Right atrium auricular region (tissue), 2 donors: ENCODE measurements at regions not wholly inside any gene's neighbourhood (a gene's known extent, or its start where the extent isn't known, plus 50 kb on each side); places are given as distances from the start of the nearest gene placed in this dataset.

Source experiments
- DNase-seq: peaks from one replicate; pipeline ENCODE4 v3.0.0-alpha.2; 2019; ENCODE audit warnings: low spot score
- H3K27ac ChIP-seq, 2 donors: fragments of 200-600 bp; sonication (generic); 1 replicate in 1 of 2; 2 replicates in 1 of 2; pipeline ENCODE4 v1.5.1; 2016 to 2019
- H3K27me3 ChIP-seq, 2 donors: fragments of 200-600 bp; sonication (generic); one replicate each; pipeline versions ENCODE4 v1.5.1 to v1.6.0; 2017 to 2019
- H3K36me3 ChIP-seq: fragments of 200-600 bp; sonication (generic); one replicate; pipeline ENCODE4 v1.5.1; 2016
- H3K4me1 ChIP-seq, 2 donors: fragments of 200-600 bp; sonication (generic); one replicate each; pipeline versions ENCODE4 v1.5.1 to v1.6.0; 2017 to 2019
- H3K4me3 ChIP-seq, 2 donors: fragments of 200-600 bp; sonication (generic); 1 replicate in 1 of 2; 2 replicates in 1 of 2; pipeline ENCODE4 v1.5.1; 2017 to 2019; ENCODE audit warnings: mild to moderate bottlenecking in 1 of 2, moderate library complexity in 1 of 2
- H3K9me3 ChIP-seq, 2 donors: fragments of 200-600 bp; sonication (generic); one replicate each; pipeline ENCODE4 v1.5.1; 2019
- CTCF ChIP-seq, 2 donors: fragments of 200-600 bp; sonication (generic); IDR thresholded peaks; one replicate each; pipeline ENCODE4 v1.5.1; 2019; ENCODE audit warnings: antibody characterized with exemption in 2 of 2

- no peaks in the 10 kb centered on the region for H3K27me3 ChIP-seq
- no peaks in the 10 kb centered on the region for H3K4me1 ChIP-seq
- no peaks in the 10 kb centered on the region for H3K9me3 ChIP-seq
- H3K36me3 ChIP-seq, result no peaks in the 10 kb centered on the region
- no peak overlapping the region for H3K4me3 ChIP-seq
- no peak for TF ChIP-seq CTCF (IDR thresholded peaks at IDR 0.05)
- no peak for DNase-seq
- no peak overlapping the region for H3K27ac ChIP-seq
Measured at GRCh38 chr4:181502611-181503010, 740.6 kb upstream of the TENM3 start.

- no peak overlapping the region for H3K27ac ChIP-seq
- DNase-seq, result no peak
- no peaks in the 10 kb centered on the region for H3K27me3 ChIP-seq
- H3K4me1 ChIP-seq, result no peaks in the 10 kb centered on the region
- no peaks in the 10 kb centered on the region for H3K9me3 ChIP-seq
- TF ChIP-seq CTCF (IDR thresholded peaks at IDR 0.05), result no peak
- H3K4me3 ChIP-seq, result no peak overlapping the region
- no peaks in the 10 kb centered on the region for H3K36me3 ChIP-seq
Measured at GRCh38 chr4:181503687-181504390, 739.4 kb upstream of the TENM3 start.

- H3K36me3 ChIP-seq, result no peaks in the 10 kb centered on the region
- H3K27ac ChIP-seq, result no peak overlapping the region
- H3K4me1 ChIP-seq, result no peaks in the 10 kb centered on the region
- H3K9me3 ChIP-seq, result no peaks in the 10 kb centered on the region
- H3K4me3 ChIP-seq, result no peak overlapping the region
- H3K27me3 ChIP-seq, result no peaks in the 10 kb centered on the region
- no peak for DNase-seq
- no peak for TF ChIP-seq CTCF (IDR thresholded peaks at IDR 0.05)
Measured at GRCh38 chr4:181504924-181505323, 738.3 kb upstream of the TENM3 start.

GRCh38 chr4:181507180-181507835 is 735.9 kb upstream of the TENM3 start:
- no peak for DNase-seq
- Histone ChIP-seq H3K27me3 (no peaks in the 10 kb centered on the region), H3K9me3 (no peaks in the 10 kb centered on the region), H3K36me3 (no peaks in the 10 kb centered on the region), H3K4me3 (no peak overlapping the region), H3K27ac (no peak overlapping the region), H3K4me1 (no peaks in the 10 kb centered on the region)
- TF ChIP-seq CTCF (IDR thresholded peaks at IDR 0.05), result no peak

- no peak for TF ChIP-seq CTCF (IDR thresholded peaks at IDR 0.05)
- no peak overlapping the region for H3K4me3 ChIP-seq
- no peaks in the 10 kb centered on the region for H3K9me3 ChIP-seq
- no peak for DNase-seq
- H3K27ac ChIP-seq, result no peak overlapping the region
- no peaks in the 10 kb centered on the region for H3K36me3 ChIP-seq
- H3K4me1 ChIP-seq, result no peaks in the 10 kb centered on the region
- no peaks in the 10 kb centered on the region for H3K27me3 ChIP-seq
Measured at GRCh38 chr4:181507938-181508337, 735.3 kb upstream of the TENM3 start.
